Neural crest cell (in vitro differentiated cells): ENCODE measurements at regions not wholly inside any gene's neighbourhood (a gene's known extent, or its start where the extent isn't known, plus 50 kb on each side); places are given as distances from the start of the nearest gene placed in this dataset.
"Not testable (repeated sequence)": the region's sequence is repeated elsewhere in the genome, so short reads cannot be mapped to it uniquely, and the experiment has no call there.

Experiments used
- DNase-seq: peaks from one replicate; pipeline ENCODE4 v3.0.0; 2021; ENCODE audit warnings: low read depth, mixed read lengths, low spot score
- H3K27ac Mint-ChIP-seq: one replicate; pipeline ENCODE4 v1.8.0; 2021; ENCODE audit warnings: mild to moderate bottlenecking, mixed read lengths; ENCODE audit not compliant: unreplicated experiment
- H3K27me3 Mint-ChIP-seq: 2 replicates; pipeline ENCODE4 v1.8.0; 2021; ENCODE audit warnings: low read depth, mild to moderate bottlenecking, mixed read lengths
- H3K36me3 Mint-ChIP-seq: 2 replicates; pipeline ENCODE4 v1.8.0; 2021; ENCODE audit warnings: low read depth, mild to moderate bottlenecking, mixed read lengths
- H3K4me1 Mint-ChIP-seq: 2 replicates; pipeline ENCODE4 v1.8.0; 2021; ENCODE audit warnings: mixed read lengths
- H3K4me3 Mint-ChIP-seq: one replicate; pipeline ENCODE4 v1.8.0; 2021; ENCODE audit warnings: mild to moderate bottlenecking, mixed read lengths
- H3K9me3 Mint-ChIP-seq: 2 replicates; pipeline ENCODE4 v1.8.0; 2021; ENCODE audit warnings: mixed read lengths
- CTCF ChIP-seq: fragments of 200-600 bp; sonication (generic); conservative IDR thresholded peaks from 2 replicates; pipeline ENCODE4 v1.5.0; 2021; ENCODE audit warnings: antibody characterized with exemption, mild to moderate bottlenecking

- no peak for DNase-seq
- Mint-ChIP-seq H3K9me3 (peaks cover 5% of the 10 kb centered on the region), H3K36me3 (no peaks in the 10 kb centered on the region), H3K4me1 (peaks cover 8% of the 10 kb centered on the region), H3K27ac (no peak overlapping the region), H3K4me3 (no peak overlapping the region), H3K27me3 (no peaks in the 10 kb centered on the region)
- no peak for TF ChIP-seq CTCF
Observed at GRCh38 chr1:187840557-187840956, 1011.8 kb downstream of the PLA2G4A start.

GRCh38 chr1:187842406-187843165, 1013.8 kb downstream of the PLA2G4A start:
- H3K4me3 Mint-ChIP-seq, result no peak overlapping the region
- no peak for TF ChIP-seq CTCF
- peaks cover 8% of the 10 kb centered on the region for H3K4me1 Mint-ChIP-seq
- H3K36me3 Mint-ChIP-seq, result no peaks in the 10 kb centered on the region
- H3K27me3 Mint-ChIP-seq, result no peaks in the 10 kb centered on the region
- no peak for DNase-seq
- H3K27ac Mint-ChIP-seq, result no peak overlapping the region
- H3K9me3 Mint-ChIP-seq, result peaks cover 5% of the 10 kb centered on the region

- Mint-ChIP-seq H3K27ac (no peak overlapping the region), H3K4me1 (no peaks in the 10 kb centered on the region), H3K4me3 (no peak overlapping the region), H3K36me3 (no peaks in the 10 kb centered on the region), H3K9me3 (peaks cover 5% of the 10 kb centered on the region), H3K27me3 (no peaks in the 10 kb centered on the region)
- TF ChIP-seq CTCF, result no peak
- no peak for DNase-seq
Observed at GRCh38 chr1:187844313-187844712, 1015.6 kb downstream of the PLA2G4A start.

- Mint-ChIP-seq H3K36me3 (no peaks in the 10 kb centered on the region), H3K4me3 (no peak overlapping the region), H3K4me1 (no peaks in the 10 kb centered on the region), H3K27me3 (no peaks in the 10 kb centered on the region), H3K9me3 (peaks cover 4% of the 10 kb centered on the region), H3K27ac (no peak overlapping the region)
- DNase-seq, result no peak
- no peak for TF ChIP-seq CTCF
Observed at GRCh38 chr1:187847531-187847930, 1018.8 kb downstream of the PLA2G4A start.

- no peak overlapping the region for H3K4me3 Mint-ChIP-seq
- H3K4me1 Mint-ChIP-seq, result no peaks in the 10 kb centered on the region
- H3K27ac Mint-ChIP-seq, result no peak overlapping the region
- peaks cover 5% of the 10 kb centered on the region for H3K9me3 Mint-ChIP-seq
- DNase-seq, result no peak
- H3K27me3 Mint-ChIP-seq, result no peaks in the 10 kb centered on the region
- H3K36me3 Mint-ChIP-seq, result no peaks in the 10 kb centered on the region
- TF ChIP-seq CTCF, result no peak
Observed at GRCh38 chr1:187848321-187848720, 1019.6 kb downstream of the PLA2G4A start.

GRCh38 chr1:187850146-187850545, 1021.4 kb downstream of the PLA2G4A start:
- not testable (repeated sequence) for H3K36me3 Mint-ChIP-seq, H3K4me1 Mint-ChIP-seq, DNase-seq, H3K4me3 Mint-ChIP-seq, H3K27ac Mint-ChIP-seq, H3K27me3 Mint-ChIP-seq, H3K9me3 Mint-ChIP-seq
